ENCODE measurements at regions not wholly inside any gene's neighbourhood (a gene's known extent, or its start where the extent isn't known, plus 50 kb on each side); places are given as distances from the start of the nearest gene placed in this dataset.

- no peak overlapping the region for H2BK15ac ChIP-seq (ENCODE audit: low read depth, low read length)
- H3K27ac ChIP-seq (ENCODE audit: insufficient read depth, low read length) = no peak overlapping the region
- no peak for ATAC-seq (ENCODE audit: low read depth)
- H3K14ac ChIP-seq (replicated peaks; ENCODE audit: low read depth, low read length) = no peak overlapping the region
- no peaks in the 10 kb centered on the region for H3K9me3 ChIP-seq (ENCODE audit: control insufficient read depth, insufficient read depth, low read length)
- dilution Hi-C loops (cut with HindIII; ENCODE audit: low sequenced_read_pairs, unreplicated experiment) (no loop called here), intact Hi-C loops (cut with micrococcal nuclease) (no loop called here), in situ Hi-C loops (cut with MboI; ENCODE audit: low sequenced_read_pairs) (no loop called here)
- no peak for DNase-seq
- H2AK5ac ChIP-seq (ENCODE audit: low read depth, low read length) = no peak overlapping the region
- H3K4ac ChIP-seq (ENCODE audit: low read depth, low read length) = no peak overlapping the region
- H3K27me3 ChIP-seq (ENCODE audit: control insufficient read depth, insufficient read depth, low read length) = no peaks in the 10 kb centered on the region
- BruUV-seq (replicated peaks) = no TSS peak
- H3K4me1 ChIP-seq (ENCODE audit: control insufficient read depth, insufficient read depth, low read length) = no peaks in the 10 kb centered on the region
- no peak overlapping the region for H2BK120ac ChIP-seq (ENCODE audit: low read depth, low read length)
- no peaks in the 10 kb centered on the region for H4K20me1 ChIP-seq (ENCODE audit: insufficient read depth, low read length)
- H3K4me2 ChIP-seq (ENCODE audit: low read depth, low read length) = no peak overlapping the region
- no peak for TF ChIP-seq MXI1 (IDR thresholded peaks at IDR 0.05; ENCODE audit: borderline replicate concordance, low read depth, low read length)
- TF ChIP-seq POLR2A (IDR thresholded peaks at IDR 0.05; ENCODE audit: low read depth, low read length) = no peak
- TF ChIP-seq FOS (IDR thresholded peaks at IDR 0.05; ENCODE audit: low read depth, low read length) = no peak
- TF ChIP-seq CTCF (conservative IDR thresholded peaks at IDR 0.05; ENCODE audit: low read depth, low read length) = no peak
- no peak for TF ChIP-seq SMC3 (IDR thresholded peaks at IDR 0.05; ENCODE audit: low read depth, low read length)
- TF ChIP-seq BHLHE40 (IDR thresholded peaks at IDR 0.05; ENCODE audit: low read depth, low read length) = no peak
- no peak for TF ChIP-seq RFX5 (IDR thresholded peaks at IDR 0.05; ENCODE audit: low read depth, low read length)
- no peak for TF ChIP-seq MAZ (IDR thresholded peaks at IDR 0.05; ENCODE audit: borderline replicate concordance, low read depth, low read length)
- TF ChIP-seq USF2 (IDR thresholded peaks at IDR 0.05; ENCODE audit: low read depth, low read length) = no peak
- no peak for TF ChIP-seq NFE2L2 (IDR thresholded peaks at IDR 0.05; ENCODE audit: low read depth, low read length)
- no peak for TF ChIP-seq CHD1 (IDR thresholded peaks at IDR 0.05; ENCODE audit: low read depth, low read length)
- no peak for TF ChIP-seq ELK1 (IDR thresholded peaks at IDR 0.05; ENCODE audit: borderline replicate concordance, low read depth, low read length)
- TF ChIP-seq RAD21 (IDR thresholded peaks at IDR 0.05; ENCODE audit: low read length) = no peak
- no peak for TF ChIP-seq MAFK (IDR thresholded peaks at IDR 0.05; ENCODE audit: low read depth, low read length)
- TF ChIP-seq CEBPB (IDR thresholded peaks at IDR 0.05; ENCODE audit: low read depth, low read length) = no peak
- no peak for TF ChIP-seq RCOR1 (IDR thresholded peaks at IDR 0.05; ENCODE audit: insufficient replicate concordance, low read length)
- H2BK20ac ChIP-seq (ENCODE audit: low read depth, low read length) = no peak overlapping the region
- no peak overlapping the region for H3K23ac ChIP-seq (ENCODE audit: low read depth, low read length)
- CTCF ChIA-PET = no interaction called here
- no CpG with 5 or more reads among the region's 3 CpGs for WGBS, 2 experiments (ENCODE audit: extremely low coverage in 2 of 2, insufficient read length in 1 of 2)
- POLR2A ChIA-PET (ENCODE audit: unreplicated experiment) = no interaction called here
- H3K9me1 ChIP-seq (ENCODE audit: insufficient read depth, low read length) = no peaks in the 10 kb centered on the region
- H4K5ac ChIP-seq (ENCODE audit: low read depth, low read length) = no peak overlapping the region
- no peak overlapping the region for H4K8ac ChIP-seq (ENCODE audit: low read depth in 2 of 2, low read length in 2 of 2)
- no peak overlapping the region for H2BK5ac ChIP-seq (ENCODE audit: low read depth, low read length, poor library complexity, severe bottlenecking)
- H3K18ac ChIP-seq (ENCODE audit: low read depth, low read length) = no peak overlapping the region
- no peak overlapping the region for H3K9ac ChIP-seq (ENCODE audit: low read depth, low read length)
- H2AFZ ChIP-seq (replicated peaks; ENCODE audit: low read length, poor library complexity) = no peak overlapping the region
- H3K56ac ChIP-seq (ENCODE audit: extremely low read depth, insufficient read depth, low read length) = no peak overlapping the region
- no peak overlapping the region for H3K4me3 ChIP-seq (ENCODE audit: insufficient read depth, low read depth, low read length)
- no peak overlapping the region for H2AK9ac ChIP-seq (replicated peaks; ENCODE audit: low read depth, low read length, poor library complexity)
- H3K36me3 ChIP-seq (ENCODE audit: control insufficient read depth, insufficient read depth, low read length) = no peaks in the 10 kb centered on the region
- no peak overlapping the region for H4K91ac ChIP-seq (ENCODE audit: insufficient read depth, low read depth, low read length)
- H3K79me1 ChIP-seq (ENCODE audit: low read depth in 1 of 2, low read length in 2 of 2) = no peaks in the 10 kb centered on the region
These were observed 713.4 kb upstream of the ACO1 start for GRCh38 chr9:31671011-31671410.
